ENCODE measurements at regions not wholly inside any gene's neighbourhood (a gene's known extent, or its start where the extent isn't known, plus 50 kb on each side); places are given as distances from the start of the nearest gene placed in this dataset.

DNA sequence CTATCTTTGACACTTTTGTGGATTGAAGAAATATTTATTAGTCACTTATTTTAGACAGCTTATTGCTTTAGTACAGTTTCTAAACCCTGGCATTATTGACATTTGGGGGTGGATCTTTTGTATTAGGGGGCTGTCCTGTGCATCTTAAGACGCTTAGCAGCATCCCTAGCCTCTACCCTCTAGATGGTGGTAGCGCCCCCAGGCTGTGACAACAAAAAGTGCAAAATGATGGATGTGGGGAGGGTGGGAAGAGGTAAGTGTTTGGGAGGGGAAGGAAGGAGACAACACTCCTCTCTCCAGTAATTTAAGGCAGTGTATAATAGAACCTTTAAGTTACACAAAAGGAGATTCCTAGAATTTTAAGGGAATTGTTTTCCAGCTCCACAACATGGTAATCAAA lies 1210.6 kb downstream of the C4orf33 start:
- no peak for TF ChIP-seq RAD21 (conservative IDR thresholded peaks at IDR 0.05)
- TF ChIP-seq, protein P1, sequence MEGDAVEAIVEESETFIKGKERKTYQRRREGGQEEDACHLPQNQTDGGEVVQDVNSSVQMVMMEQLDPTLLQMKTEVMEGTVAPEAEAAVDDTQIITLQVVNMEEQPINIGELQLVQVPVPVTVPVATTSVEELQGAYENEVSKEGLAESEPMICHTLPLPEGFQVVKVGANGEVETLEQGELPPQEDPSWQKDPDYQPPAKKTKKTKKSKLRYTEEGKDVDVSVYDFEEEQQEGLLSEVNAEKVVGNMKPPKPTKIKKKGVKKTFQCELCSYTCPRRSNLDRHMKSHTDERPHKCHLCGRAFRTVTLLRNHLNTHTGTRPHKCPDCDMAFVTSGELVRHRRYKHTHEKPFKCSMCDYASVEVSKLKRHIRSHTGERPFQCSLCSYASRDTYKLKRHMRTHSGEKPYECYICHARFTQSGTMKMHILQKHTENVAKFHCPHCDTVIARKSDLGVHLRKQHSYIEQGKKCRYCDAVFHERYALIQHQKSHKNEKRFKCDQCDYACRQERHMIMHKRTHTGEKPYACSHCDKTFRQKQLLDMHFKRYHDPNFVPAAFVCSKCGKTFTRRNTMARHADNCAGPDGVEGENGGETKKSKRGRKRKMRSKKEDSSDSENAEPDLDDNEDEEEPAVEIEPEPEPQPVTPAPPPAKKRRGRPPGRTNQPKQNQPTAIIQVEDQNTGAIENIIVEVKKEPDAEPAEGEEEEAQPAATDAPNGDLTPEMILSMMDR (IDR thresholded peaks at IDR 0.05; ENCODE audit: poor library complexity, severe bottlenecking), result no peak
- TF ChIP-seq POLR2AphosphoS5 (IDR thresholded peaks at IDR 0.05), result no peak
- TF ChIP-seq TAF1 (IDR thresholded peaks at IDR 0.05; ENCODE audit: low read depth), result no peak
- TF ChIP-seq EP300 (conservative IDR thresholded peaks at IDR 0.05; ENCODE audit: poor library complexity, severe bottlenecking), result no peak

Measured in neural cell (in vitro differentiated cells).